HG03095 (cell line): ENCODE measurements at regions not wholly inside any gene's neighbourhood (a gene's known extent, or its start where the extent isn't known, plus 50 kb on each side); places are given as distances from the start of the nearest gene placed in this dataset.

ENCODE experiments used
- ATAC-seq: cut with Tn5 transposase; IDR thresholded peaks from one replicate; pipeline ENCODE4 v1.9.1; 2021; ENCODE audit warnings: moderate library complexity; ENCODE audit not compliant: unreplicated experiment

- ATAC-seq, result no peak
Measured at GRCh38 chr3:127132876-127133275, 60.1 kb upstream of the PRR23E start.

- ATAC-seq, result no peak
Measured at GRCh38 chr3:127133971-127134370, 59.0 kb upstream of the PRR23E start.

GRCh38 chr3:127134466-127134865, 58.5 kb upstream of the PRR23E start:
- no peak for ATAC-seq

GRCh38 chr3:127134887-127135240, 58.1 kb upstream of the PRR23E start:
- no peak for ATAC-seq

GRCh38 chr3:127135241-127136023, 57.5 kb upstream of the PRR23E start:
- no peak for ATAC-seq

GRCh38 chr3:127136024-127136600, 56.8 kb upstream of the PRR23E start:
- no peak for ATAC-seq

- no peak for ATAC-seq
Measured at GRCh38 chr3:127136706-127137105, 56.2 kb upstream of the PRR23E start.

- no peak for ATAC-seq
Measured at GRCh38 chr3:127137113-127137512, 55.8 kb upstream of the PRR23E start.

GRCh38 chr3:127137757-127138536, 55.0 kb upstream of the PRR23E start:
- ATAC-seq, result no peak

- ATAC-seq, result no peak
Measured at GRCh38 chr3:127139601-127140500, 53.1 kb upstream of the PRR23E start.

GRCh38 chr3:127140501-127141460, 52.1 kb upstream of the PRR23E start:
- no peak for ATAC-seq

- no peak for ATAC-seq
Measured at GRCh38 chr3:127141921-127142730, 50.8 kb upstream of the PRR23E start.
